Prostate gland (tissue), 2 donors: ENCODE measurements at regions not wholly inside any gene's neighbourhood (a gene's known extent, or its start where the extent isn't known, plus 50 kb on each side); places are given as distances from the start of the nearest gene placed in this dataset.

Source experiments
- DNase-seq: peaks from one replicate; pipeline ENCODE4 v3.0.0-alpha.2; 2019; ENCODE audit warnings: low spot score
- H3K27ac ChIP-seq, 2 donors: fragments of 200-600 bp; sonication (generic); 2 replicates each; pipeline ENCODE4 v1.5.1; 2017 to 2019
- H3K27me3 ChIP-seq: fragments of 200-600 bp; sonication (generic); replicated peaks from 2 replicates; pipeline ENCODE4 v1.5.1; 2019; ENCODE audit not compliant: insufficient read depth
- H3K36me3 ChIP-seq, 2 donors: fragments of 200-600 bp; sonication (generic); 1 replicate in 1 of 2; 2 replicates in 1 of 2; pipeline versions ENCODE4 v1.5.1 to v1.8.1; 2017 to 2019
- H3K4me1 ChIP-seq: fragments of 200-600 bp; sonication (generic); replicated peaks from 2 replicates; pipeline ENCODE4 v1.5.1; 2019
- H3K4me3 ChIP-seq, 2 donors: fragments of 200-600 bp; sonication (generic); 2 replicates each; pipeline ENCODE4 v1.5.1; 2017 to 2019
- H3K9me3 ChIP-seq: fragments of 200-600 bp; sonication (generic); 2 replicates; pipeline ENCODE4 v1.5.1; 2017
- POLR2A ChIP-seq: fragments of 450-650 bp; IDR thresholded peaks from one replicate; pipeline ENCODE4 v1.6.1; 2016; ENCODE audit warnings: antibody characterized with exemption, mild to moderate bottlenecking
- POLR2AphosphoS5 ChIP-seq: sonication (generic); formaldehyde crosslinking; IDR thresholded peaks from one replicate; pipeline ENCODE4 v1.6.1; 2017; ENCODE audit warnings: antibody characterized with exemption
- WGBS: methylation state at CpG from one replicate; pipeline ENCODE4 v1.1.5; 2018; 5-methylcytosine and 5-hydroxymethylcytosine counted together
- intact Hi-C: fragments of 100-400 bp; cut with DNase I; formaldehyde crosslinking; loops from one replicate; pipeline ENCODE4 v1.14.2; 2022
- TF ChIP-seq, protein P1 (sequence below), 4 experiments: fragments of 200-600 bp in 2 of 4; fragments of 450-650 bp in 2 of 4; sonication (generic) in 2 of 4; IDR thresholded peaks; 1 replicate in 3 of 4; 2 replicates in 1 of 4; pipeline ENCODE4 v1.5.1; 2016 to 2019; ENCODE audit warnings: antibody characterized with exemption in 4 of 4, mild to moderate bottlenecking in 2 of 4, moderate library complexity in 2 of 4

DNA sequence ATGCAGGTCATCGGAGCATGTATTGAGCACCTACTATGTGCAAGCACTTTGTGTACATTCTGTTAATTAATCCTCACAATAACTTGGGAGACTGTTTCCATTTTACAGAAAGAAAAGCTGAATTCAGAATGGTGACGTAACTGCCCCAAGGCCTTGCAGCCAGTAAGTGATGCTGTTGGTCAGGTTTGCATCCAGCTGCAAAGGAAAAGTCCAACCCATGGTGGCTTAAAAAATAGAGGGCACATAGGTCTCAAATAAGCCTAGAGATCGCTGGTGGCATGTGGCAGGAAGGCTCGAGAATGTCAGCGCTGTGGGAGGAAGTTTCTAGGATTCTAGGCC, 83.8 kb upstream of the CHST15 start:
- H3K4me3 ChIP-seq = no peak overlapping the region
- no peaks in the 10 kb centered on the region for H3K4me1 ChIP-seq
- H3K9me3 ChIP-seq = no peaks in the 10 kb centered on the region
- intact Hi-C loops = no loop called here
- no peak overlapping the region for H3K27ac ChIP-seq
- no peaks in the 10 kb centered on the region for H3K36me3 ChIP-seq
- no peaks in the 10 kb centered on the region for H3K27me3 ChIP-seq
- no peak for TF ChIP-seq POLR2AphosphoS5
- TF ChIP-seq, protein P1, sequence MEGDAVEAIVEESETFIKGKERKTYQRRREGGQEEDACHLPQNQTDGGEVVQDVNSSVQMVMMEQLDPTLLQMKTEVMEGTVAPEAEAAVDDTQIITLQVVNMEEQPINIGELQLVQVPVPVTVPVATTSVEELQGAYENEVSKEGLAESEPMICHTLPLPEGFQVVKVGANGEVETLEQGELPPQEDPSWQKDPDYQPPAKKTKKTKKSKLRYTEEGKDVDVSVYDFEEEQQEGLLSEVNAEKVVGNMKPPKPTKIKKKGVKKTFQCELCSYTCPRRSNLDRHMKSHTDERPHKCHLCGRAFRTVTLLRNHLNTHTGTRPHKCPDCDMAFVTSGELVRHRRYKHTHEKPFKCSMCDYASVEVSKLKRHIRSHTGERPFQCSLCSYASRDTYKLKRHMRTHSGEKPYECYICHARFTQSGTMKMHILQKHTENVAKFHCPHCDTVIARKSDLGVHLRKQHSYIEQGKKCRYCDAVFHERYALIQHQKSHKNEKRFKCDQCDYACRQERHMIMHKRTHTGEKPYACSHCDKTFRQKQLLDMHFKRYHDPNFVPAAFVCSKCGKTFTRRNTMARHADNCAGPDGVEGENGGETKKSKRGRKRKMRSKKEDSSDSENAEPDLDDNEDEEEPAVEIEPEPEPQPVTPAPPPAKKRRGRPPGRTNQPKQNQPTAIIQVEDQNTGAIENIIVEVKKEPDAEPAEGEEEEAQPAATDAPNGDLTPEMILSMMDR (IDR thresholded peaks at IDR 0.05) = no peak
- no peak for TF ChIP-seq POLR2A
- DNase-seq = no peak
- 89% methylated on average over 5 of the region's 5 CpGs for WGBS

DNA sequence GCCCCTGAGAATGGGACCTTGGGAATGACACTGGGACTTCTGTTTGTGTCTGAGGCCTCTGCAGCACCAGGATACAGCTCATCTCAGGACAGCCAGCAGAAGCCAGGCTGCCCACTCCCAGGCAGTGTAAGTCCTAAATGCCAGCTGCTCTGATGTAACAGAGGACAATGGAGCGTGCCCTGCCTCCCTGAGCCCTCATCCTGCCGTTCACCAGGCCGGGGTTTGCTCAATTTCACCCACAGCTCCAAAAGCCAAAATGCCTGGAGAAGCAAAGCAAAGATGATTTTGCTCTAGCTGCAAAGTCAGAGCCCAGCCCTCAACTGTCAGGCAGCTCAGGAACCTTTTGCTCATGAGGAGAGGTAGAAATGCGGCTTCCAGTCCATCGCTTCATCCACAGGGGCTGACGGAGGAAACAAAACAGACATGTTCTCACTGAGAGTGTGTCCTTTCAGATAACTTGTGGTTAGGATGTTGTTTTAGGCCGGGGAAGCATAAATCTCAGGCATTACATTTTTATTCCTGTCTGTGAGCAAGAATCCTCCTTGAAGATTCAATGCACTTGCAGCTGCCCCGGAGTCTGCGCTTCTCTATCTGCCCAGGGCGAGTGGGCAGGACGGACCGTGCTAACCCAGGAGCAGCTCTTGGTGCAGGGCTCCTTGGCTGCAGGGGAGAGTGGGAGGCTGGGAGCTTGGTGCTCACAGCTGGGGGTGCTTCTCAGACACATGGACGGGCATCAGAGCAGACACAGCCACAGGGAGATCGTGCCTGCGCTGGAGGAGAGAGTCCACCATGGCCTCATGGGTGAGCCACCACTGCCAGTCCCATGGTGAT, 83.2 kb upstream of the CHST15 start:
- Histone ChIP-seq H3K27ac (no peak overlapping the region), H3K36me3 (no peaks in the 10 kb centered on the region), H3K4me1 (no peaks in the 10 kb centered on the region), H3K9me3 (no peaks in the 10 kb centered on the region), H3K4me3 (no peak overlapping the region), H3K27me3 (no peaks in the 10 kb centered on the region)
- TF ChIP-seq, protein P1 (IDR thresholded peaks at IDR 0.05) = no peak
- no peak for TF ChIP-seq POLR2AphosphoS5
- intact Hi-C loops = no loop called here
- DNase-seq = no peak
- WGBS = 70% methylated on average over 15 of the region's 15 CpGs

DNA sequence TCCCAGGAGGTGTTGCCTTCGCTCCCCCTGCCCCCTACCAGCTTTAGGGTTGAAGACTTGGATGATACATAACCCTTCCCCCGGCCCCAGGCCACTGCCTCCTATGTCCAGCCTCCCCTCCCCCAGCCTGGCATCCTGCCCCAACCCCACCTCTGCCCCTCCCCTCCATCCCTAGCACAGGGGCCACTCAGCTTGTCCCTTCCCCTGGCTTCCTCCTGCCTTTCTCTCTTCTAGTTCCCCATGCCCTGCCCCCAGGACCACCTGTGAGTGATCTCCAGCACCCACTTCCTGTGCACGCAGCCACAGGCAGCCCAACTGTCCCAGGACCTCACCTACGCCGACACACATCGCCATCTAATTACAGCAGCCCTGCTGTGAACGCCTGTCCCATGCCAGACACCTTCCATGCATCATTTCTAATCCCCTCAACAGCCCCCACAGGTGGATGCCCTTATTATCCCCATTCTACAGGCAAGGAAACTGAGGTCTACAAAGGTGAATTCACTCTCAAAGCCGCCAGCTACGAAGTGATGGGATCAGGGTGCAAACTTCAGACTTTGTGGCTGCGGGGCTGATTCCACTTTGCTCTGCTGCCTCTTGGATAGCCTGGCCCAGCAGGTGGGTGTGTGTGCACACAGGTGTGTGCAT, 82.4 kb upstream of the CHST15 start:
- no peaks in the 10 kb centered on the region for H3K4me1 ChIP-seq
- H3K27ac ChIP-seq = no peak overlapping the region
- 82% methylated on average over 10 of the region's 10 CpGs for WGBS
- H3K9me3 ChIP-seq = no peaks in the 10 kb centered on the region
- DNase-seq = no peak
- intact Hi-C loops = no loop called here
- H3K4me3 ChIP-seq = no peak overlapping the region
- no peaks in the 10 kb centered on the region for H3K27me3 ChIP-seq
- TF ChIP-seq, protein P1 (IDR thresholded peaks at IDR 0.05) = no peak
- no peak for TF ChIP-seq POLR2AphosphoS5
- no peaks in the 10 kb centered on the region for H3K36me3 ChIP-seq

DNA sequence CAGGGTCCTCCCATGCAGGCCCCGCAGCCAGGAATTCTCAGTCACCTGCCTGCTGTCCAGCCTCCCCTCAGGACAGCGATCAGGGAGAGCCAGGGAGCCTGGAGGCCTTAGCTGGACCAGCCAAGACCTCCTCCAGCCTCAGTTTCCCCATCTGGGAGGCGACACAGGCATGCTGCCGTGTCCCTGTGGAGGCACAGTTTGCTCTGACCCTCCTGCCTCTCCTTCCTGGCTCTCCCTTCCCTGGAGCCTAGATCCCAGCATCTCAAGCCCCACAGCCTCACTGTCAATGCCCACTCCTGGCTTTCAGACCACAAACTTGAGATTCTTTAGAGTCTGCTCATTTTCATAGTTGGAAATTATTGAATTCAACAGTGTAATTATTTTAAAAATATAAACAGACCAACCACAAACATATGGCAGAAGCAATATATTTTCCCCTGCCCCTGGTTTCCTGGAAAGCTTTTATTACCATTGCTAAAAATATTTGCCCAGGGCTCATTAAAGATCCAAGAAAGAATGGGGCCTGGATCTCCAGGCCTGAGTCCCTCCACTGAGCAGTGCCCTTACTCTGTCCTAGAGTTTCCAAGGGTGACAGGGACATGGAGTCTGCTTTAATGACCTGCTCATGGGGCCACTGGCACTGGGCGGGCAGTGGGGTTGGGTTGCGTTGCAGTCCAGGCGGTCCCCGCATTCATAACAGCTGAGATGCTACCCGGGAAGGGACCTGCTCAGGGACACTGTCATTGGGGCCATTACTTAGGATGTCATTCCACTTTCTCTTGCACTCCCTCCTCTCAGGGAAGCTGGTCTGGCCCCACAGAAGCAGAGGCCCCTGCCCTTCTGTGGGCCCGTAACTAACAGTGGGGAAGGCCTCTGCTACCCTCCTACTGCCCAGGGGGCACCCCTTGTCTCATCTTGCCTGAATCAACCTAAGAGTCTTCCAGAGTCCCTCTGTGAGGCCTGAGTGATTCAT, 81.6 kb upstream of the CHST15 start:
- WGBS = 96% methylated on average over 10 of the region's 10 CpGs
- Histone ChIP-seq H3K27ac (no peak overlapping the region), H3K36me3 (no peaks in the 10 kb centered on the region), H3K4me3 (no peak overlapping the region), H3K9me3 (no peaks in the 10 kb centered on the region), H3K27me3 (no peaks in the 10 kb centered on the region), H3K4me1 (no peaks in the 10 kb centered on the region)
- DNase-seq = no peak
- no peak for TF ChIP-seq POLR2A
- intact Hi-C loops = no loop called here

DNA sequence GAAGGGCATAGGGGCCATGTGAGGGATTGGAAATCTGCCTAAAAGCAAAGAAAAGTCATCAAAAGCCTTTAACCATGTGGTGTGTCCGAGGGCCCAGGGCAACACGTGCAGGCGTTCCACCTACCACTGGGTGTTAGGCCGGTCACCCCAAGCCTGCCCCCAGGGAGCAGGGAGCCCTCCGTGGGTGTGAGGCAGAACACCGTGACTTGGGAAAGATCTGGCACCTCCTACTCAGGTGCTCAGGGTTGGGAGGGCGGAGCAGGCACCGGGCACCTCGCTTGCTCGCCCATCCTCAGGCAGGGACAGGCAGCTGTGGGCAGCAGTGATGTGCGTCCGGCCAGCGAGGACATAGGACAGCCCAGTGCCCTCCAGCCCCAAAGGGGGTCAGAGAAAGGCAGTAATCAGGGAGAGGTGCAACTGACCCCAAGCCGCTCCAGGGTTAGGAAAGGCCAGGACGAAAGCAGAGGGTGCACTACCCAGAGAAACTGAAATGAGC, 80.7 kb upstream of the CHST15 start:
- H3K9me3 ChIP-seq = no peaks in the 10 kb centered on the region
- no peak overlapping the region for H3K4me3 ChIP-seq
- intact Hi-C loops = no loop called here
- DNase-seq = no peak
- H3K27me3 ChIP-seq = no peaks in the 10 kb centered on the region
- no peaks in the 10 kb centered on the region for H3K36me3 ChIP-seq
- H3K27ac ChIP-seq = no peak overlapping the region
- TF ChIP-seq POLR2AphosphoS5 (no peak), POLR2A (no peak)
- TF ChIP-seq, protein P1 (IDR thresholded peaks at IDR 0.05) = no peak
- 99% methylated on average over 15 of the region's 15 CpGs for WGBS
- H3K4me1 ChIP-seq = no peaks in the 10 kb centered on the region
